PC-3 (cell line): ENCODE measurements at regions not wholly inside any gene's neighbourhood (a gene's known extent, or its start where the extent isn't known, plus 50 kb on each side); places are given as distances from the start of the nearest gene placed in this dataset.

Experiments used
- ATAC-seq: fragments of 200-7000 bp; cut with Tn5 transposase; 2 replicates; pipeline ENCODE4 v1.9.1; 2020; ENCODE audit warnings: mild to moderate bottlenecking, moderate library complexity
- BruUV-seq: library from RNA; stranded (reverse); fragments of 400-500 nt; replicated peaks from 2 replicates; lab custom pipeline; 2021; lab: Mats Ljungman, UMichigan
- CTCF ChIA-PET: fragments of 300-600 bp; sonication (Branson Sonifier 250); formaldehyde crosslinking; loops from one replicate; lab custom pipeline; 2022; ENCODE audit warnings: antibody characterized with exemption; lab: Charles Lee
- POLR2A ChIA-PET: fragments of 300-600 bp; sonication (Branson Sonifier 250); formaldehyde crosslinking; loops from one replicate; lab custom pipeline; 2022; ENCODE audit warnings: antibody characterized with exemption; ENCODE audit not compliant: unreplicated experiment; lab: Charles Lee
- DNase-seq: peaks from one replicate; pipeline ENCODE4 v3.0.0-alpha.2; 2015
- H2AFZ ChIP-seq: fragments of 300-600 bp; sonication (generic); 2 replicates; pipeline ENCODE4 v1.6.0; 2016; ENCODE audit warnings: antibody characterized with exemption, low read length
- H3F3A ChIP-seq: fragments of 300-600 bp; sonication (generic); one replicate; pipeline ENCODE4 v1.6.0; 2017; ENCODE audit warnings: antibody characterized with exemption, low read length, control low read depth, mild to moderate bottlenecking; ENCODE audit not compliant: unreplicated experiment
- H3K27ac ChIP-seq: fragments of 300-600 bp; sonication (generic); 2 replicates; pipeline ENCODE4 v1.5.1; 2016; ENCODE audit warnings: mild to moderate bottlenecking, low read length
- H3K27me3 ChIP-seq: fragments of 300-600 bp; sonication (generic); 2 replicates; pipeline ENCODE4 v1.6.1; 2016; ENCODE audit warnings: low read length, mixed read lengths
- H3K36me3 ChIP-seq: fragments of 300-600 bp; sonication (generic); 2 replicates; pipeline ENCODE4 v1.6.1; 2016; ENCODE audit warnings: low read depth, mixed run types, low read length, mixed read lengths
- H3K4me1 ChIP-seq: fragments of 300-600 bp; sonication (generic); 2 replicates; pipeline ENCODE4 v1.5.1; 2016; ENCODE audit warnings: low read length; ENCODE audit not compliant: insufficient read depth
- H3K4me2 ChIP-seq: fragments of 300-600 bp; sonication (generic); 2 replicates; pipeline ENCODE4 v1.6.0; 2016; ENCODE audit warnings: low read length
- H3K4me3 ChIP-seq: fragments of 300-600 bp; sonication (generic); 2 replicates; pipeline ENCODE4 v1.5.1; 2016; ENCODE audit warnings: mild to moderate bottlenecking, low read length, mixed read lengths
- H3K79me2 ChIP-seq: fragments of 300-600 bp; sonication (generic); 2 replicates; pipeline ENCODE4 v1.6.1; 2017; ENCODE audit warnings: low read length, mixed read lengths
- H3K9ac ChIP-seq: fragments of 300-600 bp; sonication (generic); 2 replicates; pipeline ENCODE4 v1.6.0; 2016; ENCODE audit warnings: mild to moderate bottlenecking, low read length
- H3K9me2 ChIP-seq: fragments of 300-600 bp; sonication (generic); replicated peaks from 2 replicates; pipeline ENCODE4 v1.6.1; 2016; ENCODE audit warnings: mixed run types, low read length, mixed read lengths
- H3K9me3 ChIP-seq: fragments of 300-600 bp; sonication (generic); 2 replicates; pipeline ENCODE4 v1.6.1; 2016; ENCODE audit warnings: low read length, mixed read lengths
- H4K20me1 ChIP-seq: fragments of 300-600 bp; sonication (generic); 2 replicates; pipeline ENCODE4 v1.6.1; 2016; ENCODE audit warnings: low read length, mixed read lengths
- EZH2 ChIP-seq: fragments of 300-600 bp; sonication (generic); IDR thresholded peaks from one replicate; pipeline ENCODE4 v1.6.1; 2017; ENCODE audit warnings: antibody characterized with exemption, mild to moderate bottlenecking, low read length; ENCODE audit not compliant: unreplicated experiment
- EZH2phosphoT487 ChIP-seq: fragments of 300-600 bp; sonication (generic); IDR thresholded peaks from 2 replicates; pipeline ENCODE4 v1.6.1; 2018; ENCODE audit warnings: mild to moderate bottlenecking, antibody characterized with exemption, low read length, borderline replicate concordance
- intact Hi-C: fragments of 100-400 bp; cut with micrococcal nuclease; formaldehyde crosslinking; loops from 2 replicates; pipeline ENCODE4 v1.9.0; 2023
- TF ChIP-seq, protein P1 (sequence below): fragments of 300-600 bp; sonication (generic); conservative IDR thresholded peaks from 2 replicates; pipeline ENCODE4 v1.5.1; 2017; ENCODE audit warnings: antibody characterized with exemption, low read depth, mild to moderate bottlenecking, low read length

DNA sequence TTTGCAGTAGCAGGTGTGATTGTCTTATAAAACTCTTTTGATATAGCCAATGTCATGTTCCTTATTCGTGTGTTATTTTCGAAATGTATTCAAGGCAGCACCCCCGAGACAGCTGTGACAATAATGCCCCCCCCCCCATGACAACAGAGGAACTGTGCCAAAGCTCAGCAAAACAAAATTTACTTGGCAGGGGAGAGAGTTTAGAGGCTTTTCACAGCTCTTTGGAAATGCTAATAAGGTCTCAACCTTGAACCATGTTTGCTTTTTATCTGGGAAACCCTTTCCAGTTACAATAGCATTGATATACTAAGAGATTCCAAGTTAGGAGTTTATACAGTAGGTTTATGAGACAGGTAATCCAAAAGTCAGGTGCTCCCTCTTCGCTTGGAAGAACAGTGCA, 56.4 kb upstream of the USP44 start:
- Histone ChIP-seq H3K9me3 (no peaks in the 10 kb centered on the region), H3K4me2 (peak overlapping the region; percentile 17), H3K4me3 (no peak overlapping the region), H3K9ac (peak overlapping the region; percentile 71), H3K27ac (peak overlapping the region; percentile 91), H3K4me1 (peaks cover 63% of the 10 kb centered on the region), H4K20me1 (no peaks in the 10 kb centered on the region), H3K9me2 (no peaks in the 10 kb centered on the region), H2AFZ (no peak overlapping the region), H3F3A (no peaks in the 10 kb centered on the region), H3K27me3 (no peaks in the 10 kb centered on the region), H3K79me2 (no peaks in the 10 kb centered on the region), H3K36me3 (no peaks in the 10 kb centered on the region)
- BruUV-seq: no TSS peak
- CTCF ChIA-PET: no interaction called here
- POLR2A ChIA-PET: no interaction called here
- no peak for DNase-seq
- ATAC-seq: no peak
- TF ChIP-seq, protein P1, sequence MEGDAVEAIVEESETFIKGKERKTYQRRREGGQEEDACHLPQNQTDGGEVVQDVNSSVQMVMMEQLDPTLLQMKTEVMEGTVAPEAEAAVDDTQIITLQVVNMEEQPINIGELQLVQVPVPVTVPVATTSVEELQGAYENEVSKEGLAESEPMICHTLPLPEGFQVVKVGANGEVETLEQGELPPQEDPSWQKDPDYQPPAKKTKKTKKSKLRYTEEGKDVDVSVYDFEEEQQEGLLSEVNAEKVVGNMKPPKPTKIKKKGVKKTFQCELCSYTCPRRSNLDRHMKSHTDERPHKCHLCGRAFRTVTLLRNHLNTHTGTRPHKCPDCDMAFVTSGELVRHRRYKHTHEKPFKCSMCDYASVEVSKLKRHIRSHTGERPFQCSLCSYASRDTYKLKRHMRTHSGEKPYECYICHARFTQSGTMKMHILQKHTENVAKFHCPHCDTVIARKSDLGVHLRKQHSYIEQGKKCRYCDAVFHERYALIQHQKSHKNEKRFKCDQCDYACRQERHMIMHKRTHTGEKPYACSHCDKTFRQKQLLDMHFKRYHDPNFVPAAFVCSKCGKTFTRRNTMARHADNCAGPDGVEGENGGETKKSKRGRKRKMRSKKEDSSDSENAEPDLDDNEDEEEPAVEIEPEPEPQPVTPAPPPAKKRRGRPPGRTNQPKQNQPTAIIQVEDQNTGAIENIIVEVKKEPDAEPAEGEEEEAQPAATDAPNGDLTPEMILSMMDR: no peak
- no peak for TF ChIP-seq EZH2
- no peak for TF ChIP-seq EZH2phosphoT487
- intact Hi-C loops: loop anchor here (1.0 to 10.0 kb wide), 4 partner anchors 25 to 199 kb away; no protein-coding TSS in a partner anchor

DNA sequence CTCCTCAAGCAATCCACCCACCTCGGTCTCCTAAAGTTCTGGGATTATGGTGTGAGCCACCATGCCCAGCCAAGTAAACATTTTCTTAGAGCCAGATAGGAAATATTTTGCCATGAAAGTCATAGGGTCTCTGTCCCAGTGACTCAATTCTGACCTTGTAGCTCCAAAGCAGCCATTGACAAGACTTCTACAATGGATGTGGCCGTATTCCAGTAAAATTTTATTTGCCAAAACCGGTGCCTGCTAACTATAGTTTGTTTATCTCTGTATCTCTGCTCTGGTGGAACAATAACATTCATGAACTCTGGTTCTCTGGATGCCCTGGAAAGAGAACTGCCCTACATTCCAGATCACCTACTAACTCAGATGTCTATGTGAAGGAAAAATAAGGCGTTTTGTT, 54.6 kb upstream of the USP44 start:
- Histone ChIP-seq H3K27ac (peak overlapping the region; percentile 68), H3K9me2 (no peaks in the 10 kb centered on the region), H3K79me2 (no peaks in the 10 kb centered on the region), H3K9me3 (no peaks in the 10 kb centered on the region), H3K9ac (no peak overlapping the region; the same call in 1 of the 2 replicates), H3F3A (no peaks in the 10 kb centered on the region), H3K4me2 (0 out of 2 replicates have a peak overlapping the region, but pooled peaks have one; percentile 12), H3K27me3 (no peaks in the 10 kb centered on the region), H3K36me3 (no peaks in the 10 kb centered on the region), H2AFZ (no peak overlapping the region), H3K4me1 (peaks cover 63% of the 10 kb centered on the region), H4K20me1 (no peaks in the 10 kb centered on the region), H3K4me3 (no peak overlapping the region)
- ATAC-seq (no peak), DNase-seq (peak; percentile 77)
- intact Hi-C loops: loop anchor here (10.0 kb wide), 1 partner anchor 99 kb away; no protein-coding TSS in a partner anchor
- ChIA-PET CTCF (no interaction called here), POLR2A (no interaction called here)
- BruUV-seq: no TSS peak
- TF ChIP-seq, protein P1: no peak
- TF ChIP-seq EZH2: no peak
- no peak for TF ChIP-seq EZH2phosphoT487

DNA sequence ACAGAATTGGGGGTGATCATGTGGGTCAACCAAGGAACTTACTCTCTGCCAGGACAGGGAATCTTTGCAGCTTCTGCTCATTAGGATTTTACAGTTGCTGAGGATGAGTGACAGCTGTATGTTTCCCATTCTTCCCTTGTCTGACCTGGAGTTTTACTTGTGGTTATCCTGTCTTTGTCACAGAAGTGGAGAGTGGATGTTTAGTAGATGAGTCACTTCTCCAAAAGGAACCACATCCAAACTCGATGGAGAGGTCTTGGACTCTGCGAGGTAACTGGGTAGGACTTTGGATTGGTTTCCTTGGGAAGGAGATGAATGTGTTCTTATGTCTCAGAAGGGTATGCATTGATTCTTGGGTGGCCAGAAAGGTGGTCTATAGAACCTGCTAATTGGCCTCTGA, 53.8 kb upstream of the USP44 start:
- no peaks in the 10 kb centered on the region for H3K79me2 ChIP-seq
- no peak overlapping the region for H3K4me3 ChIP-seq
- BruUV-seq: no TSS peak
- ChIA-PET CTCF (no interaction called here), POLR2A (no interaction called here)
- no peak for TF ChIP-seq EZH2
- no peak for TF ChIP-seq EZH2phosphoT487
- TF ChIP-seq, protein P1: no peak
- no peak overlapping the region; the same call in 1 of the 2 replicates for H3K9ac ChIP-seq
- H3K9me2 ChIP-seq: no peaks in the 10 kb centered on the region
- H4K20me1 ChIP-seq: no peaks in the 10 kb centered on the region
- H3K4me1 ChIP-seq: peaks cover 63% of the 10 kb centered on the region
- no peak overlapping the region for H2AFZ ChIP-seq
- peak; percentile 72 for ATAC-seq
- 0 out of 2 replicates have a peak overlapping the region, but pooled peaks have one; percentile 12 for H3K4me2 ChIP-seq
- no peaks in the 10 kb centered on the region for H3K9me3 ChIP-seq
- H3K36me3 ChIP-seq: no peaks in the 10 kb centered on the region
- intact Hi-C loops: loop anchor here (10.0 kb wide), 1 partner anchor 100 kb away; no protein-coding TSS in a partner anchor
- DNase-seq: peak; percentile 95
- H3K27me3 ChIP-seq: no peaks in the 10 kb centered on the region
- peak overlapping the region; percentile 68 for H3K27ac ChIP-seq
- no peaks in the 10 kb centered on the region for H3F3A ChIP-seq
